PC-3 (cell line): ENCODE measurements at regions not wholly inside any gene's neighbourhood (a gene's known extent, or its start where the extent isn't known, plus 50 kb on each side); places are given as distances from the start of the nearest gene placed in this dataset.

Experiments
- ATAC-seq: fragments of 200-7000 bp; cut with Tn5 transposase; 2 replicates; pipeline ENCODE4 v1.9.1; 2020; ENCODE audit warnings: mild to moderate bottlenecking, moderate library complexity
- BruUV-seq: library from RNA; stranded (reverse); fragments of 400-500 nt; replicated peaks from 2 replicates; lab custom pipeline; 2021; lab: Mats Ljungman, UMichigan
- CTCF ChIA-PET: fragments of 300-600 bp; sonication (Branson Sonifier 250); formaldehyde crosslinking; loops from one replicate; lab custom pipeline; 2022; ENCODE audit warnings: antibody characterized with exemption; lab: Charles Lee
- POLR2A ChIA-PET: fragments of 300-600 bp; sonication (Branson Sonifier 250); formaldehyde crosslinking; loops from one replicate; lab custom pipeline; 2022; ENCODE audit warnings: antibody characterized with exemption; ENCODE audit not compliant: unreplicated experiment; lab: Charles Lee
- DNase-seq: peaks from one replicate; pipeline ENCODE4 v3.0.0-alpha.2; 2015
- H2AFZ ChIP-seq: fragments of 300-600 bp; sonication (generic); 2 replicates; pipeline ENCODE4 v1.6.0; 2016; ENCODE audit warnings: antibody characterized with exemption, low read length
- H3F3A ChIP-seq: fragments of 300-600 bp; sonication (generic); one replicate; pipeline ENCODE4 v1.6.0; 2017; ENCODE audit warnings: antibody characterized with exemption, low read length, control low read depth, mild to moderate bottlenecking; ENCODE audit not compliant: unreplicated experiment
- H3K27ac ChIP-seq: fragments of 300-600 bp; sonication (generic); 2 replicates; pipeline ENCODE4 v1.5.1; 2016; ENCODE audit warnings: mild to moderate bottlenecking, low read length
- H3K27me3 ChIP-seq: fragments of 300-600 bp; sonication (generic); 2 replicates; pipeline ENCODE4 v1.6.1; 2016; ENCODE audit warnings: low read length, mixed read lengths
- H3K36me3 ChIP-seq: fragments of 300-600 bp; sonication (generic); 2 replicates; pipeline ENCODE4 v1.6.1; 2016; ENCODE audit warnings: low read depth, mixed run types, low read length, mixed read lengths
- H3K4me1 ChIP-seq: fragments of 300-600 bp; sonication (generic); 2 replicates; pipeline ENCODE4 v1.5.1; 2016; ENCODE audit warnings: low read length; ENCODE audit not compliant: insufficient read depth
- H3K4me2 ChIP-seq: fragments of 300-600 bp; sonication (generic); 2 replicates; pipeline ENCODE4 v1.6.0; 2016; ENCODE audit warnings: low read length
- H3K4me3 ChIP-seq: fragments of 300-600 bp; sonication (generic); 2 replicates; pipeline ENCODE4 v1.5.1; 2016; ENCODE audit warnings: mild to moderate bottlenecking, low read length, mixed read lengths
- H3K79me2 ChIP-seq: fragments of 300-600 bp; sonication (generic); 2 replicates; pipeline ENCODE4 v1.6.1; 2017; ENCODE audit warnings: low read length, mixed read lengths
- H3K9ac ChIP-seq: fragments of 300-600 bp; sonication (generic); 2 replicates; pipeline ENCODE4 v1.6.0; 2016; ENCODE audit warnings: mild to moderate bottlenecking, low read length
- H3K9me2 ChIP-seq: fragments of 300-600 bp; sonication (generic); replicated peaks from 2 replicates; pipeline ENCODE4 v1.6.1; 2016; ENCODE audit warnings: mixed run types, low read length, mixed read lengths
- H3K9me3 ChIP-seq: fragments of 300-600 bp; sonication (generic); 2 replicates; pipeline ENCODE4 v1.6.1; 2016; ENCODE audit warnings: low read length, mixed read lengths
- H4K20me1 ChIP-seq: fragments of 300-600 bp; sonication (generic); 2 replicates; pipeline ENCODE4 v1.6.1; 2016; ENCODE audit warnings: low read length, mixed read lengths
- EZH2 ChIP-seq: fragments of 300-600 bp; sonication (generic); IDR thresholded peaks from one replicate; pipeline ENCODE4 v1.6.1; 2017; ENCODE audit warnings: antibody characterized with exemption, mild to moderate bottlenecking, low read length; ENCODE audit not compliant: unreplicated experiment
- EZH2phosphoT487 ChIP-seq: fragments of 300-600 bp; sonication (generic); IDR thresholded peaks from 2 replicates; pipeline ENCODE4 v1.6.1; 2018; ENCODE audit warnings: mild to moderate bottlenecking, antibody characterized with exemption, low read length, borderline replicate concordance
- intact Hi-C: fragments of 100-400 bp; cut with micrococcal nuclease; formaldehyde crosslinking; loops from 2 replicates; pipeline ENCODE4 v1.9.0; 2023
- TF ChIP-seq, protein P1 (sequence below): fragments of 300-600 bp; sonication (generic); conservative IDR thresholded peaks from 2 replicates; pipeline ENCODE4 v1.5.1; 2017; ENCODE audit warnings: antibody characterized with exemption, low read depth, mild to moderate bottlenecking, low read length

DNA sequence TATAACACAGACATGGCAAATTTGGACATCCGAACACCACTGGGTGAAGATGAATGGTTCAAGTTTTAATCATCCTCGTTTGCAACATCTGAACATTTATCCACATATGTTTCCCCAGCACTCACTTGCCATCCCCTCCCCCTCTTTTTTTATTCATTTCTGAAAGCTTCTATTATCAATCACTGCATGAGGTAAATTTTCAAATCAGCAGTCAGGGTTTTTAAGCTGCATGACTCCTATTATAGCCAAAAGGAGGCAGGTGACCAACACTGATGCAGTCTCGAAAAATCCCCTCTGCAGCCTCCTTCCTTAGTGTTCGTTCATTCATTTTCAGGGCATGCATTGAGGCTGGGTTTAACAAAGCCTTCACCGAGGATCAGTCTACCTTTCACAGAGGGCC lies 530.8 kb upstream of the JARID2 start:
- Histone ChIP-seq H3K27ac (no peak overlapping the region), H3K36me3 (no peaks in the 10 kb centered on the region), H3K9me3 (no peaks in the 10 kb centered on the region), H2AFZ (no peak overlapping the region), H3K9me2 (no peaks in the 10 kb centered on the region), H3K4me3 (no peak overlapping the region), H3K79me2 (no peaks in the 10 kb centered on the region), H4K20me1 (no peaks in the 10 kb centered on the region), H3K4me2 (no peak overlapping the region), H3K27me3 (no peaks in the 10 kb centered on the region), H3F3A (no peaks in the 10 kb centered on the region), H3K9ac (no peak overlapping the region), H3K4me1 (peaks cover 44% of the 10 kb centered on the region)
- no TSS peak for BruUV-seq
- DNase-seq = no peak
- ChIA-PET POLR2A (interaction anchor here (0.6 kb wide), 1 partner anchor 503 kb away, joined by 3 read pairs; no protein-coding TSS in a partner anchor), CTCF (no interaction called here)
- intact Hi-C loops = no loop called here
- no peak for ATAC-seq
- TF ChIP-seq, protein P1, sequence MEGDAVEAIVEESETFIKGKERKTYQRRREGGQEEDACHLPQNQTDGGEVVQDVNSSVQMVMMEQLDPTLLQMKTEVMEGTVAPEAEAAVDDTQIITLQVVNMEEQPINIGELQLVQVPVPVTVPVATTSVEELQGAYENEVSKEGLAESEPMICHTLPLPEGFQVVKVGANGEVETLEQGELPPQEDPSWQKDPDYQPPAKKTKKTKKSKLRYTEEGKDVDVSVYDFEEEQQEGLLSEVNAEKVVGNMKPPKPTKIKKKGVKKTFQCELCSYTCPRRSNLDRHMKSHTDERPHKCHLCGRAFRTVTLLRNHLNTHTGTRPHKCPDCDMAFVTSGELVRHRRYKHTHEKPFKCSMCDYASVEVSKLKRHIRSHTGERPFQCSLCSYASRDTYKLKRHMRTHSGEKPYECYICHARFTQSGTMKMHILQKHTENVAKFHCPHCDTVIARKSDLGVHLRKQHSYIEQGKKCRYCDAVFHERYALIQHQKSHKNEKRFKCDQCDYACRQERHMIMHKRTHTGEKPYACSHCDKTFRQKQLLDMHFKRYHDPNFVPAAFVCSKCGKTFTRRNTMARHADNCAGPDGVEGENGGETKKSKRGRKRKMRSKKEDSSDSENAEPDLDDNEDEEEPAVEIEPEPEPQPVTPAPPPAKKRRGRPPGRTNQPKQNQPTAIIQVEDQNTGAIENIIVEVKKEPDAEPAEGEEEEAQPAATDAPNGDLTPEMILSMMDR = no peak
- no peak for TF ChIP-seq EZH2
- no peak for TF ChIP-seq EZH2phosphoT487

DNA sequence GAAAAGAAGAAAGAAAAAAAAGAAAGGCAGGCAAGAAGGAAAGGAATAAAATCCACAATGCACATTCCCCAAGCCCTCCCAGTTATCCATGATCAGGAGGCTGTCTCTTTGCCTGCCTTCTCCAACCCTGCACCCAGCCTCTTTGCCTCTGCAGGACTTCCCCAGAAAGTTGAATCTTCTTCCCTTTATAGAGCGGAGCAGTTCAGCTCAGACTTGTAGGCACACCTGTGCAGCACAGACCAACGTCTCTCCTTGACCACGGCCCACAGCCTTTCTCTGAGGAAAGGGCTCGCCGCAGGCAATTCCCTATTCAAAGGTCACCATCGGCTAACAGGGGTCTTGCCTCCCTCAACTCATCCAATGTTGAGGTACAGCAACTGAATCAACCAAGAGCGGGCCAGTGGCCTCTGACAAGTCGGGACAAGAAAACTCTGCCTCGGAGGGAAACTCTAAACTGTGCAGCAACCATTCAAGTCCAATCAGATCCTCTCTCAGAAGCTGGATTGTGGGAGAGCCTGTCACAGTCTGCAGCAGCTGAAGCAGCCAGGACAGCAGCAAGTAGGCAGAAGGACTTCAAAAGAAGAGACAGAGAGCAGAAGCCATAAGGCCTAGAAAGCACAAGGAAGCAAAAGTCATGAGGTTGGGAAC lies 529.2 kb upstream of the JARID2 start:
- Histone ChIP-seq H3K4me2 (no peak overlapping the region), H2AFZ (no peak overlapping the region), H3K9me2 (no peaks in the 10 kb centered on the region), H3K27ac (no peak overlapping the region), H3K9ac (no peak overlapping the region), H3K4me3 (no peak overlapping the region), H4K20me1 (no peaks in the 10 kb centered on the region), H3K27me3 (no peaks in the 10 kb centered on the region), H3K79me2 (no peaks in the 10 kb centered on the region), H3K9me3 (no peaks in the 10 kb centered on the region), H3K36me3 (no peaks in the 10 kb centered on the region), H3F3A (no peaks in the 10 kb centered on the region), H3K4me1 (peaks cover 29% of the 10 kb centered on the region)
- no peak for DNase-seq
- TF ChIP-seq EZH2phosphoT487 = no peak
- no peak for TF ChIP-seq EZH2
- TF ChIP-seq, protein P1 = no peak
- no peak for ATAC-seq
- no TSS peak for BruUV-seq
- intact Hi-C loops = no loop called here
- POLR2A ChIA-PET = no interaction called here
- CTCF ChIA-PET = no interaction called here

DNA sequence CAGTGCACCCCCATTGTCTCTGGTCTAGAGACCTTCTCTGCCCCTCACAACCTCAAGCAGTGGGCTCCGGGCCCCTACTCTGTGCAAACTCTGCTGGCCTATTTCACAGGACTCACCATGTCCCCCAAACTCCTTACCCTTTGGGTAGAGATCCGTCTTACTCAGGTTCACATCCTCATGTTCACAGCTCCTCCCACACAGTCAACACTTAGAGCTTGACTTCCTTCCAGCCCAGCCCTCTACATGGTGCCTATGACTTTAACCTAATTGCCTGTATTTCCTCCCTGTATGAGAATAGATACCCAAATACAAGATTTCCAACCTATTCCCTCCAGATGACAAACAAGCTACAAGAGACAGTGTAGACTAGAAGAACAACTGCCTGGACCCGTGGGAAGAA lies 528.6 kb upstream of the JARID2 start:
- H3K27ac ChIP-seq = no peak overlapping the region
- DNase-seq = no peak
- H3K9me2 ChIP-seq = no peaks in the 10 kb centered on the region
- ChIA-PET POLR2A (no interaction called here), CTCF (no interaction called here)
- no peak overlapping the region for H3K9ac ChIP-seq
- no peak for ATAC-seq
- H3K4me2 ChIP-seq = no peak overlapping the region
- no peaks in the 10 kb centered on the region for H3K79me2 ChIP-seq
- H2AFZ ChIP-seq = no peak overlapping the region
- H3K27me3 ChIP-seq = no peaks in the 10 kb centered on the region
- BruUV-seq = no TSS peak
- no peaks in the 10 kb centered on the region for H3F3A ChIP-seq
- H4K20me1 ChIP-seq = no peaks in the 10 kb centered on the region
- no peak overlapping the region for H3K4me3 ChIP-seq
- intact Hi-C loops = no loop called here
- TF ChIP-seq, protein P1 = no peak
- TF ChIP-seq EZH2 = no peak
- no peak for TF ChIP-seq EZH2phosphoT487
- H3K9me3 ChIP-seq = no peaks in the 10 kb centered on the region
- H3K36me3 ChIP-seq = no peaks in the 10 kb centered on the region
- peaks cover 22% of the 10 kb centered on the region for H3K4me1 ChIP-seq
